Endothelial cell (in vitro differentiated cells): ENCODE measurements at regions not wholly inside any gene's neighbourhood (a gene's known extent, or its start where the extent isn't known, plus 50 kb on each side); places are given as distances from the start of the nearest gene placed in this dataset.

Source experiments
- DNase-seq: peaks from one replicate; pipeline ENCODE4 v3.0.0; 2021; ENCODE audit warnings: low spot score
- H3K27ac Mint-ChIP-seq: one replicate; pipeline ENCODE4 v1.8.0; 2021; ENCODE audit warnings: mixed read lengths, inconsistent platforms; ENCODE audit not compliant: unreplicated experiment
- H3K27me3 Mint-ChIP-seq: one replicate; pipeline ENCODE4 v1.8.0; 2021; ENCODE audit warnings: mild to moderate bottlenecking, moderate library complexity, mixed read lengths, inconsistent platforms; ENCODE audit not compliant: unreplicated experiment
- H3K36me3 Mint-ChIP-seq: one replicate; pipeline ENCODE4 v1.8.0; 2021; ENCODE audit warnings: mild to moderate bottlenecking, low read depth, mixed read lengths, inconsistent platforms; ENCODE audit not compliant: unreplicated experiment
- H3K4me1 Mint-ChIP-seq: one replicate; pipeline ENCODE4 v1.8.0; 2021; ENCODE audit warnings: mild to moderate bottlenecking, mixed read lengths, inconsistent platforms; ENCODE audit not compliant: unreplicated experiment
- H3K4me3 Mint-ChIP-seq: one replicate; pipeline ENCODE4 v1.8.0; 2021; ENCODE audit warnings: mild to moderate bottlenecking, mixed read lengths, inconsistent platforms; ENCODE audit not compliant: unreplicated experiment
- H3K9me3 Mint-ChIP-seq: one replicate; pipeline ENCODE4 v1.8.0; 2021; ENCODE audit warnings: mixed read lengths, inconsistent platforms; ENCODE audit not compliant: unreplicated experiment
- CTCF ChIP-seq: fragments of 200-600 bp; sonication (generic); IDR thresholded peaks from one replicate; pipeline ENCODE4 v1.5.0; 2021; ENCODE audit warnings: antibody characterized with exemption; ENCODE audit not compliant: unreplicated experiment

DNA sequence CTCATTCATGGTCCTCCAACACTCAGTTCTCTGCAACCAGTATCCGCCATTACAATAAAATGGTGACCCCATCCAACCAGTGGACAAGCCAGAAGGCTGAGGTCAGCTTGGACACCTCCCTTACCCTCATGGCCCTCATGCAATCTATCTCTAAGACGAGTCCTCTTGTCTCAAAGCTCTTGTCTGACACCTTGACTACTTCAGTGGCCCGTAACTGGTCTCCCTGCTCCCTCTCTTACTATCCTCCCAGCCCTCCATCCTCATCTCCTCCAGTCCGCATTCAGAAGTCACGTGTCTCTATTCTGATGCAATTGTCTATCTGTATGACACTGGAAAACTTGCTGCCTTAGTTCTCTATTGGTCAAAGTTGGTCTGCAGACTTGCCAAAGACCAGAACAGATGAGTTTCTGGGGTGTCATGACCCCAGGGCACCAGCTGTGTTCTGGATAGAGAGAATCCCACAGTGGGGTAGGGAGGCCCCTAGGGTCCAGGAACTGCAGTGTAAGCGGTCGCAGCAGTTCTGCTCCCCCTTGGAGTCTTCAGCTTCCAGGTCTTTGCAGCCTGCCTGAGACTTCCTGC is 59.6 kb upstream of the RNF24 start:
- H3K4me3 Mint-ChIP-seq, result no peak overlapping the region
- peaks cover 1% of the 10 kb centered on the region for H3K36me3 Mint-ChIP-seq
- peaks cover 2% of the 10 kb centered on the region for H3K4me1 Mint-ChIP-seq
- no peak for DNase-seq
- no peak overlapping the region for H3K27ac Mint-ChIP-seq
- H3K27me3 Mint-ChIP-seq, result peaks cover 2% of the 10 kb centered on the region
- H3K9me3 Mint-ChIP-seq, result no peaks in the 10 kb centered on the region
- TF ChIP-seq CTCF, result no peak

GRCh38 chr20:4073852-4074741 is 58.7 kb upstream of the RNF24 start:
- no peak for DNase-seq
- TF ChIP-seq CTCF, result no peak
- H3K36me3 Mint-ChIP-seq, result peaks cover 4% of the 10 kb centered on the region
- peaks cover 2% of the 10 kb centered on the region for H3K27me3 Mint-ChIP-seq
- peaks cover 2% of the 10 kb centered on the region for H3K4me1 Mint-ChIP-seq
- no peaks in the 10 kb centered on the region for H3K9me3 Mint-ChIP-seq
- no peak overlapping the region for H3K27ac Mint-ChIP-seq
- H3K4me3 Mint-ChIP-seq, result no peak overlapping the region

- H3K27ac Mint-ChIP-seq, result no peak overlapping the region
- H3K4me1 Mint-ChIP-seq, result peaks cover 2% of the 10 kb centered on the region
- no peak for DNase-seq
- TF ChIP-seq CTCF, result no peak
- H3K9me3 Mint-ChIP-seq, result no peaks in the 10 kb centered on the region
- H3K4me3 Mint-ChIP-seq, result no peak overlapping the region
- H3K36me3 Mint-ChIP-seq, result peaks cover 4% of the 10 kb centered on the region
- H3K27me3 Mint-ChIP-seq, result peaks cover 4% of the 10 kb centered on the region
These were observed 55.9 kb upstream of the RNF24 start for GRCh38 chr20:4071178-4071693.

DNA sequence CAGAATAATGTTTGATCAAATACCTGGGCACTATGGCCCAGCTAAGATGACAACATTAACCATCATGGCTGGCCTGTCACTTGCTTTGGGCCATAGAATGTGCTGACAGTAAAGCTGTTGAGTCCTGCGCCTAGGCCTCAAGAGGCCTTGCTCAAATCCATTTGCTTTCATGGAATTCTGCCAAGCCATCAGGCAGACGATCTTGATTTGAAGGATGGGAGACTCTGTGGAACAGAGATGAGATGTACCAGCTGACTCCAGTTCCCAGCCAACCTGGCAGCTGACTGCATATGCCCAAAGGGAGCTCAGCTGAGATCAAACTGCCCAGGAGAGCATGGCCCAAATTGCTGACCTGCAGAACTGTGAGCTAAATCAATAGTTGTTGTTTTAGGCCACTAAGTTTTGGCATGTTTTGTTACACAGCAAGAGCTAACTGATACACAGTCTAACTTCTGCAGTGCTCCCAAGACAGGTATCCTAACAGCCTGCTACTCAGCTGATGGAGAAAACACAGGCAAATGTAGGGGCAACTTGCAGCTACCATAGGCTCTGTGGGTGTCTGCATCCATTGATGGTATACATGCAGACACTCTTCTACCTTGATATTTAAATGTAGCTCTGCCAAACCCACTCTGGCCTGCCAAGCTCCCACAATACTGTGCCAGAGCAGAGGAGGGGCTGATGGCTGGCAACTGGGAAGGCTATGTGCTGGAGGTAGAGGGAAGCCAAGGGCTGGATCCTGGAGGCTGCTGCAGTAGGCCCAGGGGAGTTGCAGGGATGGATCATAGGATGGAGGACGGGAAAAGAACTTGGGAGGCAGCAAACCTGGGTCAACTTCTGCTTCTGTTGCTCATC is 55.2 kb upstream of the RNF24 start:
- peaks cover 4% of the 10 kb centered on the region for H3K27me3 Mint-ChIP-seq
- H3K36me3 Mint-ChIP-seq, result peaks cover 4% of the 10 kb centered on the region
- no peaks in the 10 kb centered on the region for H3K9me3 Mint-ChIP-seq
- no peak overlapping the region for H3K27ac Mint-ChIP-seq
- no peak for DNase-seq
- no peak overlapping the region for H3K4me3 Mint-ChIP-seq
- no peak for TF ChIP-seq CTCF
- H3K4me1 Mint-ChIP-seq, result peaks cover 2% of the 10 kb centered on the region
